GM20431 (cell line): ENCODE measurements at regions not wholly inside any gene's neighbourhood (a gene's known extent, or its start where the extent isn't known, plus 50 kb on each side); places are given as distances from the start of the nearest gene placed in this dataset.
"Not testable (repeated sequence)": the region's sequence is repeated elsewhere in the genome, so short reads cannot be mapped to it uniquely, and the experiment has no call there.

ENCODE experiments used
- in situ Hi-C: fragments of 300-500 bp; cut with MseI, MboI; formaldehyde crosslinking; loops from one replicate; pipeline ENCODE4 v1.15.0; 2020; ENCODE audit warnings: low sequenced_read_pairs; ENCODE audit not compliant: unreplicated experiment

- in situ Hi-C loops: no loop called here
Measured at GRCh38 chr22:49010070-49010863, 817.4 kb downstream of the BRD1 start.

GRCh38 chr22:49009359-49010063 is 818.2 kb downstream of the BRD1 start:
- in situ Hi-C loops: no loop called here

GRCh38 chr22:49008682-49009235 is 818.9 kb downstream of the BRD1 start:
- in situ Hi-C loops: no loop called here

GRCh38 chr22:49007013-49007653 is 820.5 kb downstream of the BRD1 start:
- in situ Hi-C loops: no loop called here

- in situ Hi-C loops: no loop called here
Measured at GRCh38 chr22:49006207-49007012, 821.3 kb downstream of the BRD1 start.

- in situ Hi-C loops: no loop called here
Measured at GRCh38 chr22:49005557-49005956, 822.1 kb downstream of the BRD1 start.

GRCh38 chr22:49004484-49005399 is 822.9 kb downstream of the BRD1 start:
- in situ Hi-C loops: no loop called here

GRCh38 chr22:48997605-48998004 is 830.1 kb downstream of the BRD1 start:
- in situ Hi-C loops: not testable (repeated sequence)

DNA sequence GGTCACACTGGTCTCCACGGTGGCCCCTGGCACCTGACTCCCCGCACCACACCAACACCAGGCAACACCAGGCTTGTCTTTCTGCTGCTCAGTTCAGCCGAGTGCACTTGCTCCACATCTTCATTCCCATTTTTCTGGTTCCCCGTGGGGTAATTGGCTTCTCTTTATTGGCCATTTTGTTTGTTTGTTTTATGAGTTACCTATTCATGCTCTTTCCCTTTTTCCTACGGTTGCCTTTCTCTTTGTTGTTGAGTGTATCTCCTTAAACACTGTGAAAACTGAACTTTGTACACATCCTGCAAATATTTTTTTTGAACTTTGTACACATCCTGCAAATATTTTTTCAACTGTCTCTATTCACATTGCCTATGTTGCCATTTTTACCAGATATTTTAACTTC is 834.0 kb downstream of the BRD1 start:
- in situ Hi-C loops: no loop called here

GRCh38 chr22:48984639-48985038 is 843.0 kb downstream of the BRD1 start:
- in situ Hi-C loops: no loop called here

- in situ Hi-C loops: no loop called here
Measured at GRCh38 chr22:48982321-48982905, 845.3 kb downstream of the BRD1 start.

DNA sequence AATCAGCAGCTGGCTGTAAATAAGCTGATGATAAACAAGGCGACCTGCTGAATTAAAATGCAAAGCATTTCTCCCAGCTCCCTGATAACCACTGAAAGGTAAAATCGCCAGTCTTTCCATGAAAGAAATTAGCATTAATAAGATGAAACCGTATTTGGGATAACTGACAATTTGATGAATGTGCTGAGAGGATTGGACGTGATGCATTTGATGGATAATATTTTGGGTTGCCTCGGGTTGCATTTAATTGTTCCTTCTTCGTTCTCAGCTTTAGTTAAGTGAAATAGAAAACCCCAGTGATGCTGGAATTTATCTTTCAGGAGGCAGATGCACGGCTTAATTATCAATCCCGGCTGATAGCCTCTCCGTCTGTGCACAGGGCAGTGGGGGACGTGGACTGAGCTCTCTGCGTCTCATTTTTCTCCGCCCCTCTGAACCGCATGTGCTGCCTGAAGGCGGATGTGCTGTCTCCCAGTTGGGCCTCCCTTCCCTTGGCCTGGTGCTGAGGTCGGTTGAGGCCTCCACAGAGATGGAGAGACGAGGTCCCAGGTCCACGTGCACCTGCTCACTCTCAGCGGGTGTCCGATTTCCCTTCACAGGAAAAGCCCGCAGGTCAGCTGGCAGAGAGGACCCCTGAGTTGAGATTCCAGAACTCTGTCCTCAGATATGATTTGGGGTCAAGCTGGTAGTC is 846.2 kb downstream of the BRD1 start:
- in situ Hi-C loops: no loop called here

- in situ Hi-C loops: no loop called here
Measured at GRCh38 chr22:48980918-48981317, 846.8 kb downstream of the BRD1 start.

GRCh38 chr22:48980409-48980808 is 847.3 kb downstream of the BRD1 start:
- in situ Hi-C loops: no loop called here

GRCh38 chr22:48979482-48979881 is 848.2 kb downstream of the BRD1 start:
- in situ Hi-C loops: no loop called here

DNA sequence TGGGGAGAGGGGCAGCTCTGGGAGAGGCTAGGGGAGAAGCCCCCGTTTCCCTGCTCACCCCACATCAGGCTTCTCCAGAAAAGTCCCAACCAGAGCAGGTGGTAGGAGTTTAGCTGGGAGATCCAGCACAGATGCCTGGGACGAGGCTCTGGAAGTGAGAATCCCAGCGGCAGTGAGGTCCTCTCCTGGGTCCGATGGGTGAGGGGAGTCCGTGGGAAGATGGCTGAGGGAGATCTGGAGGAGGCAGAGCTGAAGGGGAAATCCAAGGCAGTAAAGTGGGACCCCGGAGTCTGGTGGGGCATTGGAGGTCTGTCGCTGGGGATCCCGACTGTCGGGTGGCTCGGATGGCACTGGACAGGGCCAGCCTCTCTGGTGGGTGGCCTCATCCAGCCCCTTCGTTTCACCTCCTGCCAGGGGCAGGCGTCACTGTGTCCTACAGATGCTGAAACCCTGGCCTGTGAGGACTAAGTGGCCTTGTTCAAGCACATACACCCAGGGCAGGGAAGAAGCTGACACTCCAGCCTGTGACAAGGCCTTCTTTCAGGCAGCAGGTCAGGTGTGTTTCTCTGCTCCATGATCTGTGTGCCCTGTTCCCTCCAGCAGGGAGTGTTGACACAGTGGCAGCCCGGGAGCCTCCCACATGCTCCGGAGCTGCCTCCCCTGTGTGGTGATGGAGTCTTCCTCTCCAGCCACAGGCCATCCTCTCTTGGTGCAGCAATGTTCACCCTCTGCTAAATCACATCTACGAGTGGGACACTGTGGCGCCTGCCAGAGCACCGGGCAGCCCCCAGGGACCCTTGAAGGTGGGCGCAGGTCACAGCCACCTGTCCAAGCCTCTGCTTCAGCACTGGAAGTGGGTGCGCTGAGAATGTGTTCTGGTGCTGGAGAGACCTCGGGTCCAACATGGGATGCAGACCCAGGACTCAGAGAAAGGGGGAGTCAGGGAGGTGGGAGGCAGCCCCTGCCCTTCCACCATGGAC is 850.8 kb downstream of the BRD1 start:
- in situ Hi-C loops: no loop called here

DNA sequence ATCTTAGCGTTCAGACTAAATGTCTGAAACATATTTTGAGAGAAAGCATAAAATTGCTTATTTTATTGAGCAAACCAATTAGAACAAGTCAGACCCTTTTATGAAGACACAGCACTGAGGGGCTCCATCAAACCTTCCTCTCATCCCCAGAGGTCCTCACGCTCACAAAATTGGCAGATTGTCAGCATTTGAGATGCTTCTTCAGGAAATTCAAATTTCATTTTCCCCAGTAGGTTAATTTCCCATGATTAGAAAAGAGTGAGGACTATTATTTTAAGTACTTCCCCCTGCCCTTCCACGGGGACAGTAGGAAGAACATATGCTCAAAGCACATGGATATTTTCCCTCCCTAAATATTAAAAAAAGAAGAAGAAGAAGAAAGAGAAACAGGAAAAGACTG is 851.8 kb downstream of the BRD1 start:
- in situ Hi-C loops: no loop called here
